ENCODE measurements at regions not wholly inside any gene's neighbourhood (a gene's known extent, or its start where the extent isn't known, plus 50 kb on each side); places are given as distances from the start of the nearest gene placed in this dataset.

- intact Hi-C loops (cut with DNase I), result no loop called here
- ATAC-seq (no peak), DNase-seq (no peak)
Observed at GRCh38 chr3:59302442-59302841, 252.6 kb upstream of the CFAP20DC start.

DNA sequence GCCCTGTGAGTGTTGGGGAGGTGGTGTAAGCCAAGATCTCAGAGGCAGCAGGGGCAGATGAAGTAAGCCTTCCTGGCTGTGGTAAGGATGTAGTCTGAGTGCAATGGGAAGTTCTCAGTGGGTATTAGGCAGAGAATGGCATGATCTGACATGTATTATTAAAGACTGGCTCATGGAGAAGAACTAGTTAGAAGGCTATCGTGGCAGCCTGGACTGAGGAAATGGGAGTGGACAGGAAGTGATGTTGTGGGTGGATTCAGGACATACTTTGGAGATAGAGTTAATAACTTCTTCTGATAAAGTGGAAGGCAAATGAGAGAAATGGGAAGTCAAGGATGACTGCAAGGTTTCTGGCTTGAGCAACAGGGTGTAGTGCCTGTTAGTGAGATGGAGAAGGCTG lies 250.9 kb upstream of the CFAP20DC start:
- ATAC-seq (peak in 1 of 2 donors; percentile 75), DNase-seq (no peak)
- intact Hi-C loops (cut with DNase I), result no loop called here

DNA sequence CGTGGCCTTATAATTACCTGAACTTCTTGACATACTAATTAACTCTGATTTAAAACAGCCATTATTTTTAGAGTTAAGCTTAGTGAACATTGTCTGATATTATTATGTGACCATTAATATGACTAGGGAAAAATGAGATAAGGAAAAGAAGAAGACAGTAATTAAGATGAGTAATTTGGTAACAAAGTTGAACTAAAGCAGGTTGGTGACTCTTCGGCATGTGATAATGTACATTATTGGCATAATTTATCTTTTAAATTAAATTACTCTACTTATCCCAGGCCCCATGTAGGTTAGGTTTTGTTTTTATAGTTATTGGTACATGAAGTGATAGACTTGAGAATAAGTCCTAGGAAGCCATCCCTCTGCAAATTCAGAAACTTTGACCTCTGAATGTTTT lies 249.7 kb upstream of the CFAP20DC start:
- ATAC-seq (no peak), DNase-seq (no peak)
- intact Hi-C loops (cut with DNase I), result no loop called here

- ATAC-seq, result no peak
- DNase-seq, result no peak
- intact Hi-C loops (cut with DNase I), result no loop called here
Observed at GRCh38 chr3:59290358-59290757, 240.5 kb upstream of the CFAP20DC start.

DNA sequence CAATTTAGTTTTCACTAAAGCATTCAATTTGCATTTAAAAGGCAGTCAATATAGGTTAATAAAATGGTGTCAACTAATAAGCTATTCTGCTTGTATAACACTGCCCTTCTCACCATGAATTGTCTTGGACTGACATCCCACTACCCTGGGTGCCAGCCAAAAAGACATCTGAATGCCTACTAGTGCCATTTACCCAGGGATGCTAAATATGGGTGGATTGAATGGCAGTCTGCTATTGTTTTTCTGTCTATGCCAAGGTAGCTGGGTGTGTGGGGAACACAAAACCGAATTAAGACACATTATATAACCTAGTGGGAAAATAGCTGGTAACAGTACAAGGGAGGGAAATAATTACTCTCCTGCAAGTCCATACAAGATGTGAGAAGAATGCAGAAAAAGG lies 240.0 kb upstream of the CFAP20DC start:
- ATAC-seq, result no peak
- intact Hi-C loops (cut with DNase I), result no loop called here

DNA sequence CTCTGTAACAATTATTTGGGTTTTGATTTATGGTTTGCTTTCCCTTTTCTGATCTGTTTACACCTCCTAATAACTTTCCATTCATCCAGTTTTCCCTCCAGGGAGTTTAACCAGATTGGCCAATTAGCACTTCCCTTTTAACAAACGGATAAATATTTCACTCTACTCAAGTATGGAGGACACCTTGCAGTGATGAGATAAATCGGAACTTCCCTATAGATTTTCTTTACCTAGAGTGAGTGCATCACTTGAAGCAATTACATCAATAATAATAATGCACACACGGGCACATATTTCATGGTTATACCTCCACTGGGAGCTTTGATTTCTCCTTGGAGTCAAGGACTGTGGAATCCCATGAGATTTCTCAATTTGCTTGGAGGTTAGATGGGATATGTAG lies 239.1 kb upstream of the CFAP20DC start:
- intact Hi-C loops (cut with DNase I), result no loop called here
- DNase-seq (no peak), ATAC-seq (no peak)

More for the DNA sequence above, 240.0 kb upstream of the CFAP20DC start:
- DNase-seq, result no peak

- ATAC-seq, result peak; percentile 38 to 89
- DNase-seq, result peak; percentile 42
- intact Hi-C loops (cut with DNase I), result no loop called here
Observed at GRCh38 chr3:59286791-59287531, 237.1 kb upstream of the CFAP20DC start.

DNA sequence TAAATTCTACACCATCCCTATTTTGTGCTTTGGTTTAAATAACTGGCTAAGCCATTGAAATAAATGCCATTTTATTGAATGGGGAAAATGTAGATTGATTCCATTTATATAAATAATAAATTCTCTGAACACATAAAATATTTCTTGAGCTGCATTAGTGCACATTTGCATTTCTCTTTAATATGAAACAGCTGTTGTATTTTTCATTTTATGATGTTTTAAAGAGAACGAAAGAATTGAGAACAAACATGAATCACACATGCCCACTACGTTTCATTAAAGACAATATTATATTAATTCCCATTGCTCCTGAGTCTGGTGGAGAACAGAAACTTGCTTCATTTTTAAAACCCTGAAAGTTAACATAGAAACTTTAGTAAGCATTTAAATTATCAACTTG lies 235.7 kb upstream of the CFAP20DC start:
- intact Hi-C loops (cut with DNase I), result no loop called here
- ATAC-seq, result no peak
- DNase-seq, result no peak

DNA sequence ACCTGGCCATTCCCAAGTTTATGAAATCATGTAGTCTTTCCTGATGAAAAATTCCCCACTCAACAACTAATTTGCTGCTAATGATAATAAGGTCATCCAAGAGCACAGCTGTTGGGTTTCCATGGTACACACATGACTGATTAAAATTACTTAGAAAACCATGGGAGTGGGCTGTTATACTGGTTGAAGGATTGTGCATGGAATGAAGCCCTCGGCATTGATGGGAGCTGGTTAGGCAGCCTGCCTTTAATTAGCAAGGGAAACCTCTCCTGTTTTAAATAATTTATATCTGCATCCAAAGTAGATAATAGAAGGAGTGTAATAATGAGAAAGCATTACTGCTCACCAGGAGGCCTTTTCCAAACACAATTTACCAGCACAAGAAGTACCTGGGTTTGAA lies 235.1 kb upstream of the CFAP20DC start:
- intact Hi-C loops (cut with DNase I), result no loop called here
- ATAC-seq (no peak), DNase-seq (no peak)

- no peak for DNase-seq
- ATAC-seq, result no peak
Observed at GRCh38 chr3:59280113-59280512, 230.3 kb upstream of the CFAP20DC start.

GRCh38 chr3:59277816-59278215 lies 228.0 kb upstream of the CFAP20DC start:
- intact Hi-C loops (cut with DNase I), result no loop called here

More at GRCh38 chr3:59280113-59280512, 230.3 kb upstream of the CFAP20DC start:
- intact Hi-C loops (cut with DNase I), result no loop called here

DNA sequence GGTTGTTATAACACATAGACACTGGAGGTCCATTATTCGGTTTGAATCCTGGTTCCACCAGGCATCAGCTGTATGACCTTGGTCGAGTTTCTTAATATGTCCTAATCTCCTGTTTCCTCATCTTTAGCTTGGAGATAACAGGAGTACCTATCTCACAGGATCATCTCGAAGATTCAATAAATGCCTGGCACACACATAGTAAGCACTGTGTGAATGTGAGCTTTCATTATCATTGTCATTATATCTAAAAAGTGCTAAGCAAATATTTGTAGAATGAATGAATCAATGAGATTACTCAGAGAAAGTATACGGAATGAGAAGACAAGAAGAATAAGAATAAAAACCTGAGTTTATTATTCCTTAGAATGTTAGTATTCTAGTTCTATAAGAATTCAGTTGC lies 227.4 kb upstream of the CFAP20DC start:
- ATAC-seq, result no peak
- no peak for DNase-seq
- intact Hi-C loops (cut with DNase I), result no loop called here

More at GRCh38 chr3:59277816-59278215, 228.0 kb upstream of the CFAP20DC start:
- ATAC-seq, result no peak
- DNase-seq, result no peak

GRCh38 chr3:59273976-59274375 lies 224.2 kb upstream of the CFAP20DC start:
- intact Hi-C loops (cut with DNase I), result no loop called here
- no peak for DNase-seq
- peak in 1 of 2 donors; percentile 90 for ATAC-seq

DNA sequence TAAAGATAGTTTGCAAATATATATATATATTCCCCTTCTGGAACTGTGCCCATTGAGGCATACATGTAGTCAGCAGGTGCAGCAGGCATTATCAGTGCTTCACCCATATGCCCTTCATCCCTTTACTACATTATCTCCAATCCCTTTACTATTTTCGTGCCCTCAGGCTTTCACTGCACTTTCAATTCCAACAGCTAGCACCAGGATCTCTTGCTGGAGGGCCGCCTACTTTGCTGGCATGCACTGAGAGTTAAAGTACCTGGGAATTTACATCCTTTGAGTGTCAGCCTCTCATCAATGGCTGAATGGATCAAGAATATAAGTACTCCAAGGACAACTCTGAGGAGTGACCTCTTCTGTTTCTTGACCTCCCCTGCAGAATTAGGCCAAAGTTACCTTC lies 222.1 kb upstream of the CFAP20DC start:
- ATAC-seq (no peak), DNase-seq (no peak)
- intact Hi-C loops (cut with DNase I), result no loop called here

DNA sequence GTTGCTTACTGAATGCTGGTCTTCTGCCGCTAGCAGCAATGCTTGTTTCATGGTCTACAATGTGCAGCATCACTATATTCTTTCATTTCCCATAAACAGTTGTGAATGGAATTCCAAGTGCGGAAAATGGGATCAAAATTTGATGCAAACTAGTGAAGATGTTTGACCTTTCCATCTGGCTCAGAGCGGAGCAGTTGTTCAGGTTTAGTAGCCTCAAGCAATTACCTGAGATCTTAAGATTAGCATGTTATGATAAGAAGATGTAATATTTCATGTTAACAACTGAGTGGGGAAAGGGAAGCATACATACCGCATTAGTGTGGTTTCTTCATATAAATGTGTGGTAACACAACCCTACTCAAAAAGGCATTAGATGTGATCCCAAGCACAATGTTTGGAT lies 221.1 kb upstream of the CFAP20DC start:
- ATAC-seq (no peak), DNase-seq (no peak)
- intact Hi-C loops (cut with DNase I), result no loop called here

GRCh38 chr3:59270209-59270608 lies 220.4 kb upstream of the CFAP20DC start:
- intact Hi-C loops (cut with DNase I), result no loop called here
- DNase-seq (no peak), ATAC-seq (no peak)

DNA sequence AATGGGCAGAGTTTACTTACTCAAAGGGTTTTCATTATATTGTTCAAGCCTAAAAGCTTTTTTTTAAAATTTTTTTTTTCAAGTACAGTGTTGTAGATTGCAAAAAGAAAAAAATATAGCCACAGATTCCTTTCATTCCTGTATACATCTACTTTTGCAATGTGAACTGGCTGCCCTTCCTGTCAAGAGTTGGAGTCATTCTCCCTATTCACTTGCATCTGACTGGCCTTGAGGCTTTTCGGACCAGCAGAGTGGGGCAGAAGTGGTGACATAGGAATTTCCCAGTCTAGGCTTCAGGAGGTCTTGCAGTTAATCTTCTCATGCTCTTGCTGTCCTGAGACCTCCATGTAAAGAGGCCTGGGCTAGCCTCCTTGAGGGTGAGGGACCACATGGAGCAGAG lies 218.3 kb upstream of the CFAP20DC start:
- intact Hi-C loops (cut with DNase I), result no loop called here
- DNase-seq (no peak), ATAC-seq (no peak)

DNA sequence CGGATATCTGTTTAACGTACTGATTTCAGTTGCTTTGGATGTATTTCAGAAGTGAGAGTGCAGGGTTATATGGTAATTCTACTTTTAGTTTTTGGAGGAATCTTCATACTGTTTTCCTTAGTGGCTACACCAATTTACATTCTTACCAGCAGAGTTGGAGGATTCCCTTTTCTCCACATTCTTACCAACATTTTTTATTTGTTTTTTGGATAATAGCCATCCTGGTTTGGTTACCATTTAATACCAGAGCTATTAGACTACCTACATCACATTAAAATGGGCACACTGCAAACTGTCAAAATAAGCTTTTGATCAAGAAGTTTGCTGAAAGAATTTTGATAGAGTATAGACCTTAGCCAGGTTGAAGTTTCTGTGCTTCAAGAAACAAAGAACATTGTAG lies 217.2 kb upstream of the CFAP20DC start:
- intact Hi-C loops (cut with DNase I), result no loop called here
- DNase-seq (no peak), ATAC-seq (no peak)

GRCh38 chr3:59266551-59266950 lies 216.7 kb upstream of the CFAP20DC start:
- ATAC-seq, result no peak
- DNase-seq, result no peak
- intact Hi-C loops (cut with DNase I), result no loop called here

DNA sequence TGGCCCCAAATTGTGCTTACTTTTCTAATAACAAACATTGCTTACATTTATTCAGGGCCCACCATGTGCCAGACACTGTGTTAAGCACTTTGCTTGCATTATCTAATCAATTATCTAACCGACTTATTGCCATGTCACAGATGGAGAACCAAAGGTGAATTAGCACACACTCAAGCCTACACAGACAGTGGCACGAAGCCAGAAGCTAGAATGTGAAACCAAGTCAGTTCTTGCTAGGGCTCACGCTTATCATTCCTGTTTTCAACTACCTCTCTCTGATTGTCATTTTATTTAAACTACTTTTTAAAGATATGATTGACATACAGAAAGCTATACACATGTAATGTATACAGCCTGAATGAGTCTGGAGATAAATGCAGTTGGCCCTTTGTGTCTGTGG lies 215.7 kb upstream of the CFAP20DC start:
- ATAC-seq, result no peak
- DNase-seq, result no peak
- intact Hi-C loops (cut with DNase I), result no loop called here

DNA sequence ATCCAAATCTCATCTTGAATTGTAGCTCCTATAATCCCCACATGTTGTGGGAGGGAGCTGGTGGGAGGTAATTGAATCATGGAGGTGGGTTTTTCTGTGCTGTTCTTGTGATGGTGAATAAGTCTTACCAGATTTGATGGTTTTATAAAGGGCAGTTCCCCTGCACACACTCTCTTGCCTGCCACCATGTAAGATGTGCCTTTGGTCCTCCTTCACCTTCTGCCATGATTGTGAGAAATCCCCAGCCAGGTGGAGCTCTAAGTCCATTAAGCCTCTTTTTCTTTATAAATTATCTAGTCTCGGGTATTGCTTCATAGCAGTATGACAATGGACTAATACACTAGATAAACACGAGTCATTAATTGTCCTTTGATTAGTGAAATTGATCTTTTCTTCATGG lies 214.5 kb upstream of the CFAP20DC start:
- DNase-seq, result no peak
- ATAC-seq, result no peak
- intact Hi-C loops (cut with DNase I), result no loop called here

GRCh38 chr3:59263152-59263551 lies 213.3 kb upstream of the CFAP20DC start:
- no peak for DNase-seq
- ATAC-seq, result no peak
- intact Hi-C loops (cut with DNase I), result no loop called here
